HG02938 (cell line): ENCODE measurements at regions not wholly inside any gene's neighbourhood (a gene's known extent, or its start where the extent isn't known, plus 50 kb on each side); places are given as distances from the start of the nearest gene placed in this dataset.

ENCODE experiments used
- ATAC-seq: cut with Tn5 transposase; IDR thresholded peaks from one replicate; pipeline ENCODE4 v1.9.1; 2021; ENCODE audit warnings: mild to moderate bottlenecking, moderate library complexity; ENCODE audit not compliant: unreplicated experiment

- no peak for ATAC-seq
These were observed 392.9 kb upstream of the CELF4 start for GRCh38 chr18:37958499-37958898.

- ATAC-seq, result no peak
These were observed 391.3 kb upstream of the CELF4 start for GRCh38 chr18:37956902-37957301.

DNA sequence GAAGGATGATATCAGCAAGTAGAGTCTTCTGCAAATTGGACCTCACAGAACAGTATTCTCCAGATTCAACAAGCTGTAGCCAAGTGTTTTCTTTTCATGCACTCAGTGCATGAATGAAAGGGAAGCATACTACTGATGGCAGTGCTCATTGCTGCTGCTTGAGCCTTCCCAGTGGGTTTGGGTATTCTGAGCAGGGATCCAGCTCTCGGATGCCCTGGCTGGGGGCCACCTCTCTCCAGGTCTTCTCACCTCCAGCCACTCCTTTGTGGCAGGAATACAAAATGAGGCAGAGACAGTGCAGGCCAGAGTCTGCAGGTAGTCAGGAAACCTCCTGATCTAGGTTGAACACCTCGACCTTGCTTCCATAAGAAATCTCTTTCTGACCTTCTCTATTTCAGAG, 390.4 kb upstream of the CELF4 start:
- no peak for ATAC-seq

DNA sequence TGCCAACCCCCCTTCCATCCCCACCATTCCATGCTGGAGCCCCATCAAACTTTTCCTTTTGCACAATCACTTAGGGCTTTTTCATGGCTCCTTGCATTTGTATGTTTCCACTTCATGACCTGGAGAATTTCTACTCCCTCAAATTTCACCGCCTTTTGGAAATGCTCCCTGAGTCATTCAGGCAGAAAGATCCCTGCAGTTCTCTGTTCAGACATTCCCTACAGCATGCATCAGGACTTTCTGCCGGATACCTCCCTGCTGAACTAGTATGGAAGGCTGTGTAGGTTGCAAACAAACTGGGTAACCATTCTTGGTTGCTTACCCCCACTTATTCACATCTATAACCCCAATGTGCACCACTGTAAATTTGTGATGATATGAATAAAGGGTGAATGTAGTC, 389.6 kb upstream of the CELF4 start:
- ATAC-seq, result no peak

DNA sequence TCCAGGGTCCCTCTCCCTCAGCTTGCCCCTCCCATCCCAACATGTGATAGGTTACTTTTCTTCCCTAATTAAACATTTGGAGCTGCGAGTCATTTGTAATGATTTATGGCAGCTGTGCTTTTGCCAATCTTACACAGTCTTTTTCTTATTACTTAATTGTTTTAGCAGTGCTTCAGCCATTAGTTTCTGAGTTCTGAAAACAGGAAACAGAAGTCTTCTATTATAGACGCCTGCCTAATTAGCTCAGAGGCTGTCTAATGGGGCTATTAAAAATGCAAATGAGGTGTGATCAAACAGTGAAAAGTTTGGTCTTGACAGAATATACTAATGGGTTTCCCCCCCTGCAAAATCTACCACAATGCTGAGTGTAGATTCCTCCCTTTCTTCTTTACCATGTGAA, 388.3 kb upstream of the CELF4 start:
- ATAC-seq, result no peak

DNA sequence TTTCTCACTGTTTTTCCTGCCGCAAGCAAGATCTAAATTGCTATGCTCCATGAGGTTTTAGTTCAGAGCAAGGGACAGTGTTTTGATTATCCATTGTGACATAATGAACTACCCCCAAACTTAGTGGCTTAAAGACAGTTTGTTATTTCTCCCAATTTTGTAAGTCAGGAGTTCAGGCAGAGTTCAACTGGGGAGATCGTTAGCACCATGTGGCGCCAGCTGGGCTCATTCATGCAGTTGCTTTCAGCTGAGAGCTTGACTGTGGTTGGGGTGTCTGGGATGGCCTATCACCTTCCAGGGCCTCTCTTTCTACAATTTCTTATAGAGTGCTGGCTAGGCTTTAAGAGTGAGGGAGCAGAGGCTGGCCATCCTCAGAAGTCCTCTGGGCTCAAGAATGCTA, 382.9 kb upstream of the CELF4 start:
- no peak for ATAC-seq

GRCh38 chr18:37946324-37946723, 380.7 kb upstream of the CELF4 start:
- ATAC-seq, result no peak

- no peak for ATAC-seq
These were observed 379.2 kb upstream of the CELF4 start for GRCh38 chr18:37944700-37945270.

- ATAC-seq, result no peak
These were observed 371.7 kb upstream of the CELF4 start for GRCh38 chr18:37937287-37937686.

GRCh38 chr18:37935086-37935485, 369.5 kb upstream of the CELF4 start:
- ATAC-seq, result no peak

DNA sequence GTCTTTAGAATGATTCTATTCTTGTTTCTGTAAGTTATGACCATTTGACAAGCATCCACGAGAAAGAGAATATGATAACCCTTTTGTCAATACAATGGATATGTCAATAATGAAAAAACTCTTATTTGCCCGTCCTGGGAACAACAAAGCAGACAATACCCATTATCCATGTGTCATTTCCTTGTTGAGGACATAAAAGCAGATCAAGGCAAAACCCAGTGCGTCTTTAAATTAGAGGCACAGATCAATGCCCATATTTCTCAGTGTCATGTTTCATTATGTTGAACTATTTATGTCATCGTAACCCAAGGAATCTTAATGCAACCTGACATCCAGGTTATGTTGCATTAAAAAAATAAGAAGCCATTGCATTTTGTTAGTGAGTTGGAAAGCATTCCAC, 365.0 kb upstream of the CELF4 start:
- ATAC-seq, result no peak

- ATAC-seq, result no peak
These were observed 356.6 kb upstream of the CELF4 start for GRCh38 chr18:37922162-37922561.

- ATAC-seq, result no peak
These were observed 355.3 kb upstream of the CELF4 start for GRCh38 chr18:37920865-37921264.

DNA sequence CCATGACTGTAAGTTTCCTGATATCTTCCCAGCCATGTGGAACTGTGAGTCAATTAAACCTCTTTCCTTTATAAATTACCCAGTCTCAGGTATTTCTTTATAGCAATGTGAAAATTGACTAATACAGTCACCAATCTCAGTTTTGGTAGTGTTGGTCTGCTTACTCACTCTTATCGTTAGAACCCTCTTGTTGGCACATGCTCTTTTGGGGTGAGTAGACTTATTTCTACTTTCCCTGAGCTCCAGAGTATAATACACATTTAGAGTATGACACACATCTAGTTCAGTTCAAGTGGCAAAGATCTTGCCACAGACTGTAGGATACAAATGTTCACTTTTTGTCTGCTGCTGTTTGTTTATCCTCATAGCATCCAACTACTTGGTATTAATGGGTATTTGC, 347.5 kb upstream of the CELF4 start:
- ATAC-seq, result no peak

- no peak for ATAC-seq
These were observed 336.7 kb upstream of the CELF4 start for GRCh38 chr18:37902344-37902743.

DNA sequence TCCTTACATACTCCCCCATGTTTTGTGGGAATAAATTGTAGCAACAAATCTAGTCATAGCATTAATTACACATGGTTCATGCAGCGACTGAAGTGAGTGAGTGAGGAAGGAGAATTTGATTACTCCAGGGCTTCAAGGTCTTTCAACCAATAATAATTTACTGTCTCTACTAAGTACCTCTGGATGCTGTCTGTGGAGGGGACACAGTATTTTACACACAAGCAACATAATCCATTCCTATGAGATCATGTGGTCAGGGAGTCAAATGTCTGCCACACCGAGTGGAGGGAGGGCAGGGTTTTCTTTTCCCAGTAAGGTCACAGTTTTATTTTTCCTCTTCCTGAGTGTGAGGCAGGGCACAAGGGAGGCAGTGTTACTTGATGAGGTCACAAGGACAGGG, 334.7 kb upstream of the CELF4 start:
- no peak for ATAC-seq

DNA sequence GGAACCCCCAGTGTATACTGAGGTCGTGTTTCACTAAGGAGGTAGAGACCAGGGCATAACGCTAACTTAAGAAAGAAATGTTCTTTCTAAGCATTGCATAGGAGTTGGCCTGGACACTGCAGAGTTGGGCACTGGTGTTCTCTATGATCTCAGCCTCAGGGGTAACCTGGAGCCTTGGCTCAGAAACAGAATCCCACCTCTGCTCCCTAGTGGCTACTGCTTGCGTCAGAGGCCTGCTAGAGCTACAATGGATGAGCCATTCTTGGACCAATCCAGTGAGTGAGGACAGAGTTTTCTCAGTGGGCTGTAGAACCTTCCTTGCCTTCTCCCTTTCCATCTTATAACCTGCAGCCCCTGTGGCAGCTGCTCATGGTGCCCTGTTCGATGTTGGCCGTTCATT, 324.4 kb upstream of the CELF4 start:
- no peak for ATAC-seq

GRCh38 chr18:37874721-37875120, 309.1 kb upstream of the CELF4 start:
- ATAC-seq, result no peak

GRCh38 chr18:37873416-37873815, 307.8 kb upstream of the CELF4 start:
- no peak for ATAC-seq

GRCh38 chr18:37872562-37872961, 307.0 kb upstream of the CELF4 start:
- no peak for ATAC-seq

- no peak for ATAC-seq
These were observed 306.0 kb upstream of the CELF4 start for GRCh38 chr18:37871561-37871960.

DNA sequence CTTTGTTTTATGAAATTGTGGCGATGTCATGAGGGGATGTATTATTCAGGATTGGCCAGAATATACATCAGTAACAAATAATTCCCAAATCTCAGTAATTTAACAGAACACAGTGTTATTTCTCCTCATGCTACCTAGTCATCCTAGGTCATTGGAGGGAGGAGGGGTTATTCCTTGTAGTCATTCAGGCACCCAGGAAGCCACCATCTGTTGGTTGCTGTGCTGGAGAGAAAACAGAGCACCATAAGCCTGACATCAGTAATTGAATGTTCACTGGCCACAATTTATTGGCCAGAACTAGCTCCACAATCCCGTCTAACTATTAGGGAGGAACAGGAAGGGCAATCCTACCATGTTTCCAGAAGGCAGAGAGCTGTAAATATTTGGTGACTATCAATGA, 303.5 kb upstream of the CELF4 start:
- no peak for ATAC-seq

- no peak for ATAC-seq
These were observed 298.5 kb upstream of the CELF4 start for GRCh38 chr18:37864122-37864521.

- ATAC-seq, result no peak
These were observed 296.4 kb upstream of the CELF4 start for GRCh38 chr18:37861981-37862380.
